ENCODE measurements at regions not wholly inside any gene's neighbourhood (a gene's known extent, or its start where the extent isn't known, plus 50 kb on each side); places are given as distances from the start of the nearest gene placed in this dataset.

GRCh38 chr2:217749008-217749407 is 253.8 kb downstream of the TNS1 start:
- Mint-ChIP-seq H3K4me1 (ENCODE audit: low read depth in 2 of 2) (no peaks in the 10 kb centered on the region), H3K27ac (no peak overlapping the region), H3K27me3 (peaks cover 5 to 19% of the 10 kb centered on the region in 2 donors), H3K36me3 (no peaks in the 10 kb centered on the region), H3K4me3 (no peak overlapping the region), H3K9me3 (no peaks in the 10 kb centered on the region)
- DNase-seq (ENCODE audit: low spot score), result no peak
- no peak for ATAC-seq

- Mint-ChIP-seq H3K4me3 (no peak overlapping the region), H3K27me3 (peaks cover under 1 to 12% of the 10 kb centered on the region in 2 donors), H3K9me3 (no peaks in the 10 kb centered on the region), H3K4me1 (ENCODE audit: low read depth in 2 of 2) (no peaks in the 10 kb centered on the region), H3K36me3 (no peaks in the 10 kb centered on the region), H3K27ac (no peak overlapping the region)
- DNase-seq (ENCODE audit: low spot score) (no peak), ATAC-seq (no peak)
Observed at GRCh38 chr2:217746808-217747207, 256.0 kb downstream of the TNS1 start.

GRCh38 chr2:217743966-217744761 is 258.6 kb downstream of the TNS1 start:
- no peak for DNase-seq (ENCODE audit: low spot score)
- no peak for ATAC-seq
- no peaks in the 10 kb centered on the region for H3K9me3 Mint-ChIP-seq
- H3K4me3 Mint-ChIP-seq, result no peak overlapping the region
- H3K27me3 Mint-ChIP-seq, result no peaks in the 10 kb centered on the region
- no peaks in the 10 kb centered on the region for H3K4me1 Mint-ChIP-seq (ENCODE audit: low read depth in 2 of 2)
- no peaks in the 10 kb centered on the region for H3K36me3 Mint-ChIP-seq
- H3K27ac Mint-ChIP-seq, result no peak overlapping the region

- Mint-ChIP-seq H3K9me3 (no peaks in the 10 kb centered on the region), H3K27ac (no peak overlapping the region), H3K4me3 (no peak overlapping the region), H3K36me3 (no peaks in the 10 kb centered on the region), H3K4me1 (ENCODE audit: low read depth in 2 of 2) (no peaks in the 10 kb centered on the region), H3K27me3 (no peaks in the 10 kb centered on the region)
- DNase-seq (ENCODE audit: low spot score) (no peak), ATAC-seq (no peak)
Observed at GRCh38 chr2:217743407-217743806, 259.4 kb downstream of the TNS1 start.

- Mint-ChIP-seq H3K4me3 (no peak overlapping the region), H3K4me1 (ENCODE audit: low read depth in 2 of 2) (no peaks in the 10 kb centered on the region), H3K27ac (no peak overlapping the region), H3K9me3 (no peaks in the 10 kb centered on the region), H3K36me3 (no peaks in the 10 kb centered on the region), H3K27me3 (no peaks in the 10 kb centered on the region)
- DNase-seq (ENCODE audit: low spot score) (no peak), ATAC-seq (no peak)
Observed at GRCh38 chr2:217742841-217743240, 260.0 kb downstream of the TNS1 start.

GRCh38 chr2:217742276-217742675 is 260.5 kb downstream of the TNS1 start:
- Mint-ChIP-seq H3K27ac (no peak overlapping the region), H3K4me1 (ENCODE audit: low read depth in 2 of 2) (no peaks in the 10 kb centered on the region)

GRCh38 chr2:217741381-217741955 is 261.3 kb downstream of the TNS1 start:
- Mint-ChIP-seq H3K4me3 (no peak overlapping the region), H3K4me1 (ENCODE audit: low read depth in 2 of 2) (no peaks in the 10 kb centered on the region), H3K27me3 (no peaks in the 10 kb centered on the region), H3K27ac (no peak overlapping the region), H3K36me3 (no peaks in the 10 kb centered on the region), H3K9me3 (no peaks in the 10 kb centered on the region)
- ATAC-seq (no peak), DNase-seq (ENCODE audit: low spot score) (no peak)

More at GRCh38 chr2:217742276-217742675, 260.5 kb downstream of the TNS1 start:
- Mint-ChIP-seq H3K4me3 (no peak overlapping the region), H3K27me3 (no peaks in the 10 kb centered on the region), H3K9me3 (no peaks in the 10 kb centered on the region), H3K36me3 (no peaks in the 10 kb centered on the region)
- ATAC-seq, result no peak
- no peak for DNase-seq (ENCODE audit: low spot score)

- H3K27ac Mint-ChIP-seq, result no peak overlapping the region
- no peak for DNase-seq (ENCODE audit: low spot score)
- no peak overlapping the region for H3K4me3 Mint-ChIP-seq
- H3K4me1 Mint-ChIP-seq (ENCODE audit: low read depth in 2 of 2), result no peaks in the 10 kb centered on the region
- no peak for ATAC-seq
- no peaks in the 10 kb centered on the region for H3K27me3 Mint-ChIP-seq
- no peaks in the 10 kb centered on the region for H3K9me3 Mint-ChIP-seq
- no peaks in the 10 kb centered on the region for H3K36me3 Mint-ChIP-seq
Observed at GRCh38 chr2:217740756-217741155, 262.0 kb downstream of the TNS1 start.

- no peaks in the 10 kb centered on the region for H3K36me3 Mint-ChIP-seq
- H3K9me3 Mint-ChIP-seq, result no peaks in the 10 kb centered on the region
- no peak for DNase-seq (ENCODE audit: low spot score)
- H3K4me1 Mint-ChIP-seq (ENCODE audit: low read depth in 2 of 2), result no peaks in the 10 kb centered on the region
- no peak overlapping the region for H3K27ac Mint-ChIP-seq
- no peak for ATAC-seq
- no peak overlapping the region for H3K4me3 Mint-ChIP-seq
- peaks cover 0 to 5% of the 10 kb centered on the region in 2 donors for H3K27me3 Mint-ChIP-seq
Observed at GRCh38 chr2:217740178-217740577, 262.6 kb downstream of the TNS1 start.

GRCh38 chr2:217739741-217740140 is 263.1 kb downstream of the TNS1 start:
- no peaks in the 10 kb centered on the region for H3K9me3 Mint-ChIP-seq
- ATAC-seq, result no peak
- peaks cover 0 to 8% of the 10 kb centered on the region in 2 donors for H3K27me3 Mint-ChIP-seq
- DNase-seq (ENCODE audit: low spot score), result no peak
- H3K4me3 Mint-ChIP-seq, result no peak overlapping the region
- no peaks in the 10 kb centered on the region for H3K4me1 Mint-ChIP-seq (ENCODE audit: low read depth in 2 of 2)
- H3K27ac Mint-ChIP-seq, result no peak overlapping the region
- H3K36me3 Mint-ChIP-seq, result no peaks in the 10 kb centered on the region

GRCh38 chr2:217738061-217738460 is 264.7 kb downstream of the TNS1 start:
- Mint-ChIP-seq H3K27ac (no peak overlapping the region), H3K36me3 (no peaks in the 10 kb centered on the region), H3K4me3 (no peak overlapping the region), H3K27me3 (peaks cover 0 to 16% of the 10 kb centered on the region in 2 donors), H3K9me3 (no peaks in the 10 kb centered on the region), H3K4me1 (ENCODE audit: low read depth in 2 of 2) (no peaks in the 10 kb centered on the region)
- ATAC-seq, result no peak
- no peak for DNase-seq (ENCODE audit: low spot score)

- no peak for DNase-seq (ENCODE audit: low spot score)
- H3K9me3 Mint-ChIP-seq, result no peaks in the 10 kb centered on the region
Observed at GRCh38 chr2:217736776-217737550, 265.8 kb downstream of the TNS1 start.

GRCh38 chr2:217735899-217736298 is 266.9 kb downstream of the TNS1 start:
- ATAC-seq (no peak), DNase-seq (ENCODE audit: low spot score) (no peak)
- H3K27me3 Mint-ChIP-seq, result peaks cover 0 to 25% of the 10 kb centered on the region in 2 donors
- H3K36me3 Mint-ChIP-seq, result no peaks in the 10 kb centered on the region
- H3K4me1 Mint-ChIP-seq (ENCODE audit: low read depth in 2 of 2), result no peaks in the 10 kb centered on the region
- H3K9me3 Mint-ChIP-seq, result no peaks in the 10 kb centered on the region
- no peak overlapping the region for H3K4me3 Mint-ChIP-seq
- no peak overlapping the region for H3K27ac Mint-ChIP-seq

More at GRCh38 chr2:217736776-217737550, 265.8 kb downstream of the TNS1 start:
- H3K4me1 Mint-ChIP-seq (ENCODE audit: low read depth in 2 of 2), result no peaks in the 10 kb centered on the region
- H3K4me3 Mint-ChIP-seq, result no peak overlapping the region
- no peak overlapping the region for H3K27ac Mint-ChIP-seq
- H3K36me3 Mint-ChIP-seq, result no peaks in the 10 kb centered on the region
- no peak for ATAC-seq
- peaks cover 0 to 18% of the 10 kb centered on the region in 2 donors for H3K27me3 Mint-ChIP-seq

- Mint-ChIP-seq H3K27ac (no peak overlapping the region), H3K4me1 (ENCODE audit: low read depth in 2 of 2) (no peaks in the 10 kb centered on the region), H3K9me3 (no peaks in the 10 kb centered on the region), H3K36me3 (no peaks in the 10 kb centered on the region), H3K27me3 (peaks cover 0 to 31% of the 10 kb centered on the region in 2 donors), H3K4me3 (no peak overlapping the region)
- DNase-seq (ENCODE audit: low spot score) (no peak), ATAC-seq (peak in 1 of 2 donors; percentile 33)
Observed at GRCh38 chr2:217735034-217735433, 267.8 kb downstream of the TNS1 start.
